ENCODE measurements at regions not wholly inside any gene's neighbourhood (a gene's known extent, or its start where the extent isn't known, plus 50 kb on each side); places are given as distances from the start of the nearest gene placed in this dataset.
"Not testable (repeated sequence)": the region's sequence is repeated elsewhere in the genome, so short reads cannot be mapped to it uniquely, and the experiment has no call there.

DNA sequence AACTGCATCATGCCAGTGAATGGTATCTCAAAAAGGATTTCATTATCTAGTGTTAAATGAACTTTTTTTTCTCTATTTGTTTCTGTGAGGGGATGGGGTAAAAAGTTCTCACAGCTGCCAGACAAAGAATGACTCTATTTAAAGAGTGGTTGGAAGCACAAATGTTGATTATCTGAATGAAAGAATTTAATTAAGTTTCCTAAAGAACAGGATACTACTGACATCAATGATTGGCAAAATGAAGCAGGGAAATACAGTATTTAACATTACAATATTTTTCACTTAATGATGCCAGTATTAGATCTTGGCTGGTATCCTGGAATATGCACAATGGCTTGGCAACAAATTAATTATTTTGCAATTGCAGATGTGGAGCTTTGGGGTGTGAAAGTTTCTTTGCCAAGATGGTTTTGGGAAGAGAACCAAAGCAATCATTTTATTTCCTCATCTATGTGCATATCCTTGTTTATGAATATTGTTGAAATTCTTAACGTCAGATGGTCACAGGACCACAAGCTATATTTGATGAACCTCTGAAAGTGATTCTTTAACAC, 336.8 kb downstream of the ARL4A start:
- H3K27ac ChIP-seq: no peak overlapping the region
- DNase-seq (ENCODE audit: low read depth, low spot score): no peak

DNA sequence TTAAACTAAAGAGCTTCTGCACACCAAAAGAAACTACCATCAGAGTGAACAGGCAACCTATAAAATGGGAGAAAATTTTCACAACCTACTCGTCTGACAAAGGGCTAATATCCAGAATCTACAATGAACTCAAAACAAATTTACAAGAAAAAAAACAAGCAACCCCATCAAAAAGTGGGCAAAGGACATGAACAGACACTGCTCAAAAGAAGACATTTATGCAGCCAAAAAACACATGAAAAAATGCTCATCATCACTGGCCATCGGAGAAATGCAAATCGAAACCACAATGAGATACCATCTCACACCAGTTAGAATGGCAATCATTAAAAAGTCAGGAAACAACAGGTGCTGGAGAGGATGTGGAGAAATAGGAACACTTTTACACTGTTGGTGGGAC, 337.6 kb downstream of the ARL4A start:
- not testable (repeated sequence) for DNase-seq (ENCODE audit: low read depth, low spot score); H3K27ac ChIP-seq

GRCh38 chr7:13027321-13027720, 339.9 kb downstream of the ARL4A start:
- DNase-seq (ENCODE audit: low read depth, low spot score): no peak
- no peak overlapping the region for H3K27ac ChIP-seq

DNA sequence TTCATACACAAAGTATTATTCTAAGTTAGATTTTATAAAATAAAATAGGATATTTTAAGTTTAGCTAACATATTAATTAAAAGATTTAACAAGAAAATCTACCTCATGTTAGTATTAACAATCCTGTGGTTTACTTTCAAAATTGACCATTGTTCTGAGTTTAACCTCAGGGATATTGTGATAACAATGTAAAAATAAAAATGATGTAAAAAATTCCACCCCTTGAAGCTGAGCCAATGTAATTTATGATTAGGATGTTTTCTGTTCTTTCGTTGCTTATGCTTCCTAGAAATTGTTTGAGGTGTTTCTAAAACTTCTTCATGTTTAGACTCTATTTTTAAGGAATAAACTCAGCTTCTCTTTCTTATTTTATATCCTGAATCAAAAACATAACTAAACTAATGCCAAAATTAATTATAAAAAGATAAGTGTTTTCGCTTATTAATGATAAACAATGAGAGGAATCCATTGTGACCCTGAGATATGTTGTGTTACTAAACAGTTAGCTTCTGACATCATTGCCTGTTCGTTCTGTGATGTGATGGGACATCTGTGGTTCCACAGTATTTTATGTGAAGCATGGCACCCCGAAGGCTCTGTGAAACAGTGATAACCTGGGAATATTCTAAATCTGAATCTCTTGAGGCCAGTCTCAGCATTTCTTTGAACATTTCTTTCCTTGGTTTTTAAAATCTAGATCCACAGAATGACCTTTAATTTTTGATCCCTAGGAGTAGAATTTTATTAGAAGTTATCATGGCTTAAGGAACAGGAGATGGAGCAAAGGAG, 340.8 kb downstream of the ARL4A start:
- H3K27ac ChIP-seq: no peak overlapping the region
- DNase-seq (ENCODE audit: low read depth, low spot score): no peak

DNA sequence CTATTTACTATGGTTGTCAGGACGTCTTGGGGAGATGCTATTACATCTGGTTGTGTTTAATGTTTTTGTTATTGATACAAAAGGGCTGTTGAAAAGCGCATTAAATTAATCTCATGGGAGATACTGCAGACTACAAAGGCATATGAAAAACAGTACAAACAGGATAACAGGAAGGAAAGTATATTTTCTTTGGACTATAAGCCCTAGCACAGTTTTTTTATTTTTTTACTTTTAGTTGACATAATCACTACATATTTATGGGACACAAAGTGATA, 341.3 kb downstream of the ARL4A start:
- no peak overlapping the region for H3K27ac ChIP-seq
- no peak for DNase-seq (ENCODE audit: low read depth, low spot score)

DNA sequence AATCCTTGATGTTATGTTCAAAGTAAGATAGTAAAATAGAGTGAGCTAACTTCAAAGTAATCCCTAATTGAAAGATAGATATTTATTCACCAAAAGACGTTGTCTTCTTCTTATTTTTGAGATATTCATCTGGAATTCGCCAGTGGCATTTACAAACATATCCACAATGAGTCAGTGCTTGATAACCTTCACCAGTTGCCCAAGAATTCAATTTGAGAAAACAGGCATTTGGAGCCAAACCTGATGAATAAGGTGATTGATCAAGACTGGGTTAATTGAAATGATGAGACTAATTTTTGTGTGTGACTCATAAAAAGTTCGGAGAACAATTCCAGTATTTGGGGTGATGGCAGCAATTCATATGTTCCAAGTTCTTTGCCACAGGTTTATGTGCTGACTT, 344.0 kb downstream of the ARL4A start:
- no peak overlapping the region for H3K27ac ChIP-seq
- DNase-seq (ENCODE audit: low read depth, low spot score): no peak

- DNase-seq (ENCODE audit: low read depth, low spot score): no peak
- no peak overlapping the region for H3K27ac ChIP-seq
These were observed 344.7 kb downstream of the ARL4A start for GRCh38 chr7:13032084-13032483.

DNA sequence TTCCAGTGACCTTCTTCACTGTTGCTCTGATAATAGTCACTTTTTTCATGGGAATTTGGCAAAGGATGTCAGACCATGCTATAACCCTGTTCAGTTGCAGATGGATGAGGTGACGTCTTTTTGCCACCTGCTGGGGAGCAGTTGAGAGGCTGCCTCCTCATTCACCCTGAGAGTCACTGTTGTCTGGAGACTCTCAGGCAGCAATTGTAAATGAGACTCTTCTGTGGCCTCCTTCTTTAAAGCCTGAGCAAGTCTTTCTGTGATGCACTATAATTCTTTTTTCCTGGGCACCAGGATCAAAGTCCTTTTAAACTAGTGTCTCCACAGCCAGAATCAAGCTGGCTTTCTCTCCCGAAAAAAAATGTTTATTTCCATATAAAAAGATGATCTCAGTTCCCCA, 345.1 kb downstream of the ARL4A start:
- H3K27ac ChIP-seq: no peak overlapping the region
- no peak for DNase-seq (ENCODE audit: low read depth, low spot score)

DNA sequence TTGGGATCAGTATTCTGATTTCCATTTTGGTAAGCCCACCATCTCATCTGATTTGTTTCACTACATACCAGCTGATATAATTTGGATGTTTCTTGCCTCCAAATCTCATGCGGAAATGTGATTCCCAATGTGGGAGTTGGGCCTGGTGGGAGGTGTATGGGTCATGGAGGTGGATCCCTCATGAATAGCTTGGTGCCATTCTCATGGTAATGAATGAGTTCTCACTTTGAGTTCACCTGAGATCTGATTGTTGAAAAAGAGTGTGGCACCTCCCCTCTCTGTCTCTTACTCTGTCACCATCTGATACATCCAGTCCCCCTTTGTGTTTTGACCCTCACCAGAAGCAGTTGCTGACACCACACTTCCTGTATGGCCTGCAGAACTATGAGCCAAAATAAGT, 347.3 kb downstream of the ARL4A start:
- no peak for DNase-seq (ENCODE audit: low read depth, low spot score)
- no peak overlapping the region for H3K27ac ChIP-seq

GRCh38 chr7:13035233-13035632, 347.8 kb downstream of the ARL4A start:
- no peak overlapping the region for H3K27ac ChIP-seq
- no peak for DNase-seq (ENCODE audit: low read depth, low spot score)

GRCh38 chr7:13036256-13036780, 348.9 kb downstream of the ARL4A start:
- DNase-seq (ENCODE audit: low read depth, low spot score): no peak
- H3K27ac ChIP-seq: no peak overlapping the region

DNA sequence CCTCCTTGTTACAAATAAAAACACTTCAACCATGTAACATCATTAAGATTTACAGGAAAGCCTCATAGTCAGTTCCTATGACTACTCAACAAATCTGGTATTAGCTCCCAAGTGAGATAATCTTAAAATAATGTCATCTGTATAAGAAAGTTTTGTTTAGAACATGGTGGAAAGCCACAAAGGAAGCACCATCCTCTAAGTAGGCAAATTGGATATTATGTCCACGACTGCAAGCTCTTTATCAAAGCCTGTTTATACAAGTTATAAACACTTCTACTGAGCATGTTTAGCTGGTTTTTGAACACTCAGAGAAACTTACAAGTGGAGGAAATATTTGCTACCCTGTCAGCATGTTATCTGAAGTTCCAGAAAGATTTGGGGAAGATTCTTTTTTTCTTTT, 349.8 kb downstream of the ARL4A start:
- no peak overlapping the region for H3K27ac ChIP-seq
- no peak for DNase-seq (ENCODE audit: low read depth, low spot score)

DNA sequence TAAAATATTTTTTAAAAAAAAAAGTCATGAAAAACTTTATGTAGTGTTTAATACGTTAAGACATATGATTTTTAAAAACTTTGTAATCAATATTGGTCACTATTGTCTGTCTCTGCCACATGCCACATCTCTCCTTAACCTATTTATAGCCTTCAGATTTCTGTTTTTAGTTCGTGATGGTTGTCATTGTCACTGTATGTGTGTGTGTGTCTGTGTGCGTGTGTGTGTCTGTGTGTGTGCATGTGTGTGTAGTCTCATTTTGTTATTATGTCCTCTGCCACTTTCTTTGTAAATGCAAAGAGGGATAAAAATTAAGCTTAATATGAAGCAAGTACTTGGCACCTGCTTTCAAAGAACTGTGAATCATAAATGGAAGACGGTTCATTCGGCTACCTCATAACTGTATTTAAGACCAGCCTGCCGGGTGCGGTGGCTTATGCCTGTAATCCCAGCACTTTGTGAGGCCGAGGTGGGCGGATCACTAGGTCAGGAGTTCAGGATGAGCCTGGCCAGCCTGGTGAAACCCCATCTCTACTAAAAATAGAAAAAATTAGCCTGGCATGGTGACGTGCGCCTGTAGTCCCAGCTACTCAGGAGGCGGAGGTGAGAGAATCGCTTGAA, 354.0 kb downstream of the ARL4A start:
- no peak for DNase-seq (ENCODE audit: low read depth, low spot score)
- no peak overlapping the region for H3K27ac ChIP-seq

DNA sequence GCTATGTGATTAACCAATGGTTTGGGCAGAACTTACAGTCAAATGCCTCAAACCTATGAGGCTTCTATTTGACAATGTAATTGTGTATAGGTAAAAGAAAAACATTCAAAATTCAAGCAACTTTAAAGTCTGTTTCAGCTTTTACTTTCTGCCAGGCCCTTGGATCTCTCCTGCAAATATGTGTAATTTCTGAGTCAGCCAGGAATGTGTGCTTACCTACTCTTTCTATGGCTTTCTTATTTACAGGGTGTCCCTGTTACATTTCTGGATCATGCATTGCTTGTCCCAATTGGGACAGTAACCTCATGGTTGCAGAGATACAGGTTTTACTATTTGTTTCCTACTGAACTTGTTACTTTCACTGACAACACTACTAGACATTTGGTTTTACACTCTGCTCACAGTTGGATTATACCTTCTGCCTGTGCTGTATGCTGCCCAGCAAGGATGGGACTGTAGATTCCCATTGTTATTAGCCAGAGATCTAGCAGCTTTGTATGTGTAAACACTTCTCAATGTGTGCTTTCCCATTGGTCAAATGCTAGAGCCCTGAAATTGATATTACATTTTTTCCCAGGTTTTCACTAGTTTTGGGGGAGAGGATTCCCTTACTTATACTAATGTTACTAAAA, 355.3 kb downstream of the ARL4A start:
- H3K27ac ChIP-seq: peak overlapping the region; percentile 18

GRCh38 chr7:13044309-13044708, 356.9 kb downstream of the ARL4A start:
- no peak for DNase-seq (ENCODE audit: low read depth, low spot score)
- no peak overlapping the region for H3K27ac ChIP-seq

More for the DNA sequence above, 355.3 kb downstream of the ARL4A start:
- no peak for DNase-seq (ENCODE audit: low read depth, low spot score)

- DNase-seq (ENCODE audit: low read depth, low spot score): no peak
- H3K27ac ChIP-seq: no peak overlapping the region
These were observed 359.6 kb downstream of the ARL4A start for GRCh38 chr7:13047061-13047460.

GRCh38 chr7:13049946-13050345, 362.5 kb downstream of the ARL4A start:
- H3K27ac ChIP-seq: no peak overlapping the region
- DNase-seq (ENCODE audit: low read depth, low spot score): no peak

DNA sequence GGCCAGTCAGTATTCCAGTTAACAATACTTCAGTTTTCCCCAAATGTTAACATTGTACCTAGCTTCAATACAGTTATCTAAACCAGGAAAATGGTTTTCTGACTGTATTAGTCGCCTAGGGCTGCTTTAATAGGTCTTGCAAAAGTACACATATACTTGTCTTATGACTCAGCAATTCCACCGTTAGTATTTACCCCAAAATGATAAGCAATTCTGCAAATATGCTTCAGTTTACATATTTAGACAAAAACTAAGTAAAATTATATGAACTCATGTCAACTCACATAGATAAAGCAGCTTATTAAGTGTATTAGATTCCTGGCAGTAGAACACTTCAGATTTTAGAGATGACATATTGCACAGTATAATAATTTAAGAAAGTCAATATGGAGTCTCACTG, 363.3 kb downstream of the ARL4A start:
- DNase-seq (ENCODE audit: low read depth, low spot score): no peak
- no peak overlapping the region for H3K27ac ChIP-seq

GRCh38 chr7:13055732-13056368, 368.4 kb downstream of the ARL4A start:
- H3K27ac ChIP-seq: no peak overlapping the region

DNA sequence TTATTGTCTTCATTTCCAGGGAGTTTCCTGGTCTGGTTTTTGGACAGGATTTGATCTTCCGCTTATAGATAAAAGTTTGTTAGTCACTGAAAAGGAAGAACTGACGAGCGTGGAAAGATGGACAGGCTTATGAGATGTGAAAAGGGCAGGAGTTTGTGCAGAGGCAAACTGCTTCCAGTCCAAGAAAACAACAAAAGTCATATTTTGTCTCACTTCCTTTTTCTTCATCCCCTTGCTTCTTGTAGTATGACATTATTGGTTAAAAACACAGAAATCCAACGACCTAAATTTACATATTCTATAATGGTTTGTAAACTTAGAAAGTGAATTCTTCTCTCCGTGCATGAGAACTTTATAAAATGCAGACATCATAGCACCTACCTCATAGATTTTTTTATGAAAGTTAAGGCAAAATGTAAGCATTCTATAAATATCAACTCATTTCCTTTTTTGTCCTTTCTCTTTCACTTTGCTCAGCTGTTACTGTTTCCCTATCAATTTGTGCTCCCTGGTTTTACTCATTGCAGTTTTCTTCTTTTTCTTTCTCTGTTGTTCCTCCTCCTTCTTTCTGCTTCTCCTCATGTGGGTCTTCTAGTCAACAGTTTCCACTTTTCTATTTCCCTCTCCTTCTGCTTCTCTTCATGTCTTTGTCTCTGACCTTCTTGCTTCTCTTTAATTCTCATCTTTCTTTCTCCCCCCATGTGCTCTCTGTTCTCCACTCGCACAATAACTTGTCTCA, 370.2 kb downstream of the ARL4A start:
- H3K27ac ChIP-seq: no peak overlapping the region
- DNase-seq (ENCODE audit: low read depth, low spot score): no peak

More at GRCh38 chr7:13055732-13056368, 368.4 kb downstream of the ARL4A start:
- DNase-seq (ENCODE audit: low read depth, low spot score): no peak
